Inferior parietal cortex (tissue), 1 donor: ENCODE measurements at regions not wholly inside any gene's neighbourhood (a gene's known extent, or its start where the extent isn't known, plus 50 kb on each side); places are given as distances from the start of the nearest gene placed in this dataset.

Source experiments
- DNase-seq: peaks from one replicate; pipeline ENCODE4 v3.0.0-alpha.2; 2016; ENCODE audit errors: extremely low spot score

- DNase-seq = peak; percentile 18
These were observed 222.6 kb downstream of the PRDM2 start for GRCh38 chr1:13922466-13923110.

DNA sequence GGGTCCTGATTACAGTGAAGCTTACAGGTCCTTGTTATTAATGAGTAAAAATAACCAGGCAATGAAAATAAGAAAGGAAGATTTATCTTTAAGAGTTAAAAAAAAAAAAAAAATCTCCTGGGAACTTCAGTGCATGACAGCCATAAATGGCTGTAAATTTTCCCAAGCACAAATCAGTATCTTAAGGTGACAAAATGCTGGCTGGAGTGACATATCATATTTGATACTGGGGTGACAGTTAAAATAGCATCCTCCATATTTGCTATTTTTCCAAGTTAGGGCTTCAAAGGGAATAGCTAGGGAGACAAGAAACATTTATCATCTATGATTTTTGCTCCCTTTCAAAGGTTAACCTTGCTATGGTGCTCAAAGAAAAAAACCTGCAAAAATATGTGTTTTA lies 226.6 kb downstream of the PRDM2 start:
- DNase-seq = no peak

- DNase-seq = no peak
These were observed 227.7 kb downstream of the PRDM2 start for GRCh38 chr1:13927736-13928135.

- no peak for DNase-seq
These were observed 229.3 kb downstream of the PRDM2 start for GRCh38 chr1:13929313-13929712.

DNA sequence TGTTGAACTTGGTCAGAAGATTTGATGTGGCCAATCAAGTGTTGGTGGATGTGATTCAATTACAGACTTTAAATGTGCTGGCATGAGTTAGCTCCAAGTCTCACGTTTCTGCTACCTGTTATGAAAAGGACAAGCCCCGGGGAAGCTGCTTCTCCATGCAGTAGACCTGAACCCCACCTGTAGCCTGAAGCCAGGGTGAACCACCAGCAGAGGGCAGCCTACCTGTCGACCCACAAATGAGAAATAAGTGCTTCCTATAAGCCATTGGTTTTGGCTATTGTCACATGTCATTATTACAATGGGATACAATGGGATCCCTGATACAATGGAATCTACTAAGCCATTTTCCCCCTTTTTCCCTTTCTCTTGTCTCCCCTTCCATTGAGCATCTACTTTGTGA lies 230.2 kb downstream of the PRDM2 start:
- DNase-seq = no peak

DNA sequence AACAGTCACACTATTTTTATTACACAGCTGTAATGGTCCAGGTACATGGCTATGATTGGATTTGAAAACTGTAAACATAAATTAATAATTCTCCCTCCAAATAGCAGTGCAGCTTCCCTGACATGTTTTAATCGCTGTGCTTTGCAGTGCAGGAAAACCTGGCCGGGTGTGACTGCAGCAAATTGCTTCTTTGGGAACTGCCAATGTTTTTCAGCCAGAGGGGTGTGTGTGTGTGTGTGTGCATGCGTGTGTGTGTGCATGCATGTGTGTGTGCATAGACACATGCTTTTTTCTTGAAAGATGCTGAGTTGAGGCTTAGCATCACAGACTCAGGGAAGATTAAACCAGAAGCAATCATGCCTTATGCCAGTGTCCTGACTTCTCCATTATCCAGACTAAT lies 231.2 kb downstream of the PRDM2 start:
- no peak for DNase-seq

DNA sequence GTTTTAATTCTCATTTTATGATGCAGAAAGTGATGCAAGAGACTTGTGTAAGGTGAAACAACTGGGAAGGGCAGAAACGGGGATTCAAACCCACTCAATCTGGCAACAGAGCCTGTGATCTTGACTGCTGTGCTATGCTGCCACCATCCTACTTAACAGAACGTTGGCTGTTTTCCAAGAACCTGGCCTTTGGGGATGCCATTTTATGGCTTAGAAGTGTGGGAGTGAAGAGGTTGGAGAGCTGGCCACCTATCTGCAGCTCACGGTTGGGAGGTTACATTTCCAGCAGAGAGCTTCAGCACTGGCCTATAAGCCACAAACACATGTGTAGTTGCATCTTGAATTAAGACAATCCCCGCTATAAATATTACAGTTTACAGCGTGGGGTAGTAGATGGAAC lies 235.3 kb downstream of the PRDM2 start:
- DNase-seq = no peak

DNA sequence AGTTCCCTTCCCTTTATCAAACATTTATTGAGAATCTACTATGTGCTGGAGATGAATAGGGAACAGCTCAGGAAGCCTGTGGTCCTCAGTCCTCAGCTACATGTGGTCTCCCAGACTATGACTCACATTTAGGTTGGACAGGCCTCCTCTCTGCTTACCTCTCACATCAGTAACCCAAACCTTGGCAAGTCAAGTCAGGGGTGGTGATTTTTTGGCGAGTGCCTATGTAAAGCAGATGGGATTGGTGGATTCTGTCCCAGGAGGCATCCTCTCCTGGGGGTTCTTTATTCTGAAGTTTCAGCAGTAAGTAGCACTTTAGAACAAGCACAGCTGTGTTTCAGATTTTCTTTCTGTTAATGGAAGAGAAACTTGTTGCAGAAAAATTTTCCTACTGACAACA lies 241.3 kb downstream of the PRDM2 start:
- no peak for DNase-seq

GRCh38 chr1:13943055-13943454 lies 243.1 kb downstream of the PRDM2 start:
- DNase-seq = no peak

- DNase-seq = peak; percentile 35
These were observed 245.9 kb downstream of the PRDM2 start for GRCh38 chr1:13945856-13946255.

- no peak for DNase-seq
These were observed 247.7 kb downstream of the PRDM2 start for GRCh38 chr1:13947658-13948057.

- DNase-seq = no peak
These were observed 248.4 kb downstream of the PRDM2 start for GRCh38 chr1:13948396-13948795.

GRCh38 chr1:13948888-13949391 lies 249.0 kb downstream of the PRDM2 start:
- peak; percentile 9 for DNase-seq

DNA sequence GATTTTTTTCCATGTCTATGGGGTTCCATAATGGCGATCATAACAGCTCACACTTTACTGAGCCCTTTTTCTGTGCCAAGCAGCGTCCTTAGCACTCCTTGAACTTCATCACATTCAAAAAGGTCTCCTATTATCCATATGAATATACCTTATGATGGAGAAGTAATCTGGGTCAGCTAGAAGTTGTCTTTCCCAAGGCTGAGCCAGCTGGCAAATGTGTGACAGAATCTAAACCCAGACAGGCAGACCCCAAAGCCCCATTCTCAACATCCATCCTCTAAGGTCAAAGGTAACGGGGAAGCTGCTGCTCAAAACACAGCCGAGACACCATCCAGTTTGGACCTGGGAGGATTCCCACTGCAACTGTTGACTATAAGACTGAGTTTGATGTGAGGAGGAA lies 249.6 kb downstream of the PRDM2 start:
- no peak for DNase-seq

DNA sequence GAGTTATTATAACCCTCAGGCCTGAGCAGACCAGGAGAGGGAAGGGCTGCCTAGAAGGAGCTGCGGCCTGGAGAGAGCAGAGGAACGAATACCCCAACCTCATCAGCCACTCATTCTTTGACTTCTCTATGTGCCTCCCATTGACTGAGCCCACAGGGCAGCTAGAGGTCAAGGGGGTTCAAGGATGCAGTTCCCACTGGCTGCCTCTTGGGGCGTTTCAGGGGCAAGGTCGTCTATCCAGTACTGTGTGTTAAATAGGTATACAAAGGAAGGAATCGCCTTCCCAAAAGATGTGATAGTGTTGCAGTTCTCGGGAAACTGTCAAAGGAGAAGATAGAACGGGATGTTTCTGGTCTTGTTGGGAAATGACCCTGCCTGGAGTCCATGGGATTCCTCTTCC lies 250.6 kb downstream of the PRDM2 start:
- no peak for DNase-seq

DNA sequence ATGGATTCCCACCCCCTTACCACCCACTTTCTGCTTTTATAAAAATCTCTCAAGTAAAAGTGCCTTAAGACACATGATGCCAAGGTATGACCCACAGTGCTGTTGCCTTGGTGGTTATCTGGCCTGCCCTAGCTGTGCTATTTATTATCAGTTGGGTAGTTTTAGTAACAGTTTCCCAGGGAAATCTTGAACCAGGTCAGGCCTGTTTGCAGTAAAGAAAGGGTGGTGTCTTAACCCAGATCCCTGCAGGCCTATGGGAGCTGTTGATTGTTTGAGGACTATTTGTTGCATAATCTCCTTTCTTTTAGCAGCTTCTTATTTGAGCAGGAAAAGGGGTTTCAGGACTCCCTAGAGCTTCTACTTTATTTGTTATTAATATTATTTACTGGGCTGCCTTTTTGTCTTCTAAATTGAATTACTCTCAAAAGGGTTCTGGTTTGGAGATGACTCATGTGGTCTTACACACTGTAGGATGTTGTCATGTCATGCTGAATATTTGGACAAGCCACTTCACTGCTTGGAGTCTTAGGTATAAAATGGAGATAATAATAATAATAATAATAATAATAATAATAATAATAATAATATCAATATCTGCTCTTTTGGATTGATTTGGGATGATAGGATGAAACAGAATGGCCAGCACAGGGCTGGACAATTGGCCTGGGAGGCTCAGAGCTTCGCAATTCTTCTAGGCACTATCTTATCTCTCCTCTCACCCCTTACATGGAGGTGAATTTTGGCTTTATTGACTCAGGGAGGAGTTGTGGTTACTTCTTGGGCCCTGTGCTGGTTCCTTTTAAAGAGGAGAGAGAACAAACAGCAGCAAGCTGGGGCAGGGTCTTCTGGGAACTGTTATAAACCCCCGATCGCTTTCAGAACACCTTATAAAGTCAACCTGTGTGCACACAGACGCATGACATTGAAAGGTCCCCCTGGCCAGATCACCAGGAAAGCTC lies 252.1 kb downstream of the PRDM2 start:
- DNase-seq = no peak

- no peak for DNase-seq
These were observed 253.0 kb downstream of the PRDM2 start for GRCh38 chr1:13952985-13953384.

DNA sequence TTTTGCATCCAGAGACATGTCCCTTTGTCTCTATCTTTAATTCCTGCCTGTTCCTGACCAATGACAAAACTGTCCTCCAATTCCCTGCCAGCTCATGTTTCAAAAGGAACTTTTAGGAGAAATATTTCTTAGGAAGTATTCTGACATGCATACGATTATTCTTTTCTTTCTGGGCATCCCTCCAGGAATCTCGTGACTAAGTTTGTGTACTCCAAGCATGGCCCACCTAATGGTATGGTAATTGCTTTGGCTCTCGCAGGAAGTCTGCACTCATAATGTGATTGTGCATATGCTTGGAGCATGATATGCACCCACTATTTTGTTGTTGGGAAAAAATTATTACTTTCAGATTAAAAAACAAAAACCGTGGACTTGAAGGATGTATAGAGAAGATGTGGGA lies 256.4 kb downstream of the PRDM2 start:
- DNase-seq = no peak

- peak; percentile 92 for DNase-seq
These were observed 260.5 kb downstream of the PRDM2 start for GRCh38 chr1:13960375-13960987.

DNA sequence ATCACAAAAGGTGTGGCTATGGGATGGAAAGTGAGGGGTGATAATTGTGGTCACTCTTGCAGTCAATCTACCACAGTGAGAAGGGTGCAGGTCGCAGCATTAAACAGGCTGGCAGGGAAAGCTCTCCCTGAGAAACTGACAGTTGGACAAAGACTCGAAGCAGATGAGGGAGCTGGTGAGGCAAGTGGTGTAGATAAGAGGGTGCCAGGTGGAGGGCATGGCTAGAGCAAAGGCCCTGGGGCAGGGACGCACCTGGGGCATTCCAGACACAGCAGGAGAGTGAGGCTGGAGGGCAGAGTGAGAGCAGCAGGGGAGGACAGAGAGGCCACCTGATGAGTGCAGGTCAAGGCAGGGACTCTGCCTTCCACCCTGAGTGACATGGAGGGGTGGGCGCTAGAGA lies 264.8 kb downstream of the PRDM2 start:
- DNase-seq = no peak

- DNase-seq = peak; percentile 67
These were observed 265.9 kb downstream of the PRDM2 start for GRCh38 chr1:13965770-13966398.

GRCh38 chr1:13967707-13968106 lies 267.7 kb downstream of the PRDM2 start:
- no peak for DNase-seq
